ENCODE measurements at regions not wholly inside any gene's neighbourhood (a gene's known extent, or its start where the extent isn't known, plus 50 kb on each side); places are given as distances from the start of the nearest gene placed in this dataset.
A peak's percentile ranks its signal among the peaks of the same experiment; 100 is the strongest.

- Histone ChIP-seq H3K4me1 (no peaks in the 10 kb centered on the region), H3K27ac (no peak overlapping the region), H3K9me3 (no peaks in the 10 kb centered on the region), H3K36me3 (no peaks in the 10 kb centered on the region), H3K27me3 (no peaks in the 10 kb centered on the region), H3K4me3 (no peak overlapping the region)
- intact Hi-C loops (cut with DNase I), result no loop called here
- TF ChIP-seq CTCF (IDR thresholded peaks at IDR 0.05) (no peak), POLR2A (IDR thresholded peaks at IDR 0.05) (no peak)
- DNase-seq, result no peak
- WGBS (ENCODE audit: insufficient coverage, low coverage, low lambda C conversion rate, missing lambda C conversion rate), result 100% methylated on average over 2 of the region's 4 CpGs
- ATAC-seq, result no peak
Observed at GRCh38 chr17:27389542-27390140, 66.6 kb upstream of the KSR1 start.

GRCh38 chr17:27390540-27390939, 65.7 kb upstream of the KSR1 start:
- intact Hi-C loops (cut with DNase I), result no loop called here
- no peaks in the 10 kb centered on the region for H3K9me3 ChIP-seq
- no peak for TF ChIP-seq CTCF (IDR thresholded peaks at IDR 0.05)
- TF ChIP-seq POLR2A (IDR thresholded peaks at IDR 0.05), result no peak
- no peak for DNase-seq
- H3K36me3 ChIP-seq, result no peaks in the 10 kb centered on the region
- H3K4me3 ChIP-seq, result no peak overlapping the region
- no peak for ATAC-seq
- H3K27me3 ChIP-seq, result no peaks in the 10 kb centered on the region
- H3K27ac ChIP-seq, result no peak overlapping the region
- WGBS (ENCODE audit: insufficient coverage, low coverage, low lambda C conversion rate, missing lambda C conversion rate), result 83% methylated on average over 6 of the region's 8 CpGs
- no peaks in the 10 kb centered on the region for H3K4me1 ChIP-seq

DNA sequence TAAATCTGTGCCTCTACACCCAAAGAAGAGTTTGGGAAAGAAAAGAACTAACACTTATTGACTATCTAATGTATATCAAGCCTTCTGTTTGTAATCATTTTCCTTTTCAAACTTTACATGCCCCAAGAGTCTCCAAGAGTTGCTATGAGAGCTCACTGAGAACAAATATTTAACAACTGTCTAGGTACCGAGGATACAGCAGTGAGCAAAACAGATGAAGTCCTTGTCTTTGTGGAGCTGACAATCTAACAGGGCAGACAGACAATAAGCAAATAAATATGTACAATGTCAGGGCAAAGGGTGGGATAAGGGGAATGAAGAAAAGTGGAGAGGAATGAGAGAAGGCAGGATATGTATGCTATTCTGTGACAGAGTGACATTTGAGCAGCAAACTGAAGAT, 64.8 kb upstream of the KSR1 start:
- no peaks in the 10 kb centered on the region for H3K36me3 ChIP-seq
- no peak for DNase-seq
- no peak overlapping the region for H3K27ac ChIP-seq
- intact Hi-C loops (cut with DNase I), result no loop called here
- no peak for ATAC-seq
- no peaks in the 10 kb centered on the region for H3K27me3 ChIP-seq
- WGBS (ENCODE audit: insufficient coverage, low coverage, low lambda C conversion rate, missing lambda C conversion rate), result 37% methylated on average over 1 of the region's 1 CpG
- H3K9me3 ChIP-seq, result no peaks in the 10 kb centered on the region
- H3K4me3 ChIP-seq, result no peak overlapping the region
- no peaks in the 10 kb centered on the region for H3K4me1 ChIP-seq
- TF ChIP-seq CTCF (IDR thresholded peaks at IDR 0.05), result no peak
- TF ChIP-seq POLR2A (IDR thresholded peaks at IDR 0.05), result no peak

GRCh38 chr17:27396045-27396444, 60.2 kb upstream of the KSR1 start:
- TF ChIP-seq POLR2A (IDR thresholded peaks at IDR 0.05) (no peak), CTCF (IDR thresholded peaks at IDR 0.05) (no peak)
- Histone ChIP-seq H3K36me3 (no peaks in the 10 kb centered on the region), H3K27ac (no peak overlapping the region), H3K9me3 (no peaks in the 10 kb centered on the region), H3K27me3 (no peaks in the 10 kb centered on the region), H3K4me1 (no peaks in the 10 kb centered on the region), H3K4me3 (no peak overlapping the region)
- DNase-seq (no peak), ATAC-seq (peak in 1 of 4 donors; percentile 28)
- WGBS (ENCODE audit: insufficient coverage, low coverage, low lambda C conversion rate, missing lambda C conversion rate), result 60% methylated on average over 1 of the region's 1 CpG
- intact Hi-C loops (cut with DNase I), result no loop called here

GRCh38 chr17:27396941-27397340, 59.3 kb upstream of the KSR1 start:
- intact Hi-C loops (cut with DNase I), result no loop called here
- Histone ChIP-seq H3K4me1 (no peaks in the 10 kb centered on the region), H3K36me3 (no peaks in the 10 kb centered on the region), H3K9me3 (no peaks in the 10 kb centered on the region), H3K27me3 (no peaks in the 10 kb centered on the region), H3K27ac (no peak overlapping the region), H3K4me3 (no peak overlapping the region)
- TF ChIP-seq POLR2A (IDR thresholded peaks at IDR 0.05) (no peak), CTCF (IDR thresholded peaks at IDR 0.05) (no peak)
- peak in 1 of 4 donors; percentile 38 for ATAC-seq
- WGBS (ENCODE audit: insufficient coverage, low coverage, low lambda C conversion rate, missing lambda C conversion rate), result 18% methylated on average over 1 of the region's 1 CpG
- DNase-seq, result no peak

Data from right lobe of liver (tissue), 6 donors.